Osteoblast (primary cell): ENCODE measurements at regions not wholly inside any gene's neighbourhood (a gene's known extent, or its start where the extent isn't known, plus 50 kb on each side); places are given as distances from the start of the nearest gene placed in this dataset.

Experiments
- DNase-seq: peaks from one replicate; pipeline ENCODE4 v3.0.0; 2011; ENCODE audit warnings: low spot score, mixed read lengths; ENCODE audit not compliant: insufficient read length; ENCODE audit errors: missing footprints
- H2AFZ ChIP-seq: 2 replicates; pipeline ENCODE4 v1.6.0; 2011; ENCODE audit warnings: mild to moderate bottlenecking, low read length
- H3K27ac ChIP-seq: 2 replicates; pipeline ENCODE4 v1.5.1; 2011; ENCODE audit warnings: mild to moderate bottlenecking, low read depth, low read length, moderate library complexity
- H3K27me3 ChIP-seq: 2 replicates; pipeline ENCODE4 v1.6.0; 2012; ENCODE audit warnings: mild to moderate bottlenecking, control low read depth, inconsistent platforms, low read length, moderate library complexity; ENCODE audit not compliant: insufficient read depth
- H3K36me3 ChIP-seq: 2 replicates; pipeline ENCODE4 v1.5.1; 2011; ENCODE audit warnings: mild to moderate bottlenecking, low read length, control low read depth, moderate library complexity; ENCODE audit not compliant: insufficient read depth
- H3K4me1 ChIP-seq: 2 replicates; pipeline ENCODE4 v1.5.1; 2011; ENCODE audit warnings: mild to moderate bottlenecking, low read length, control low read depth, moderate library complexity; ENCODE audit not compliant: insufficient read depth
- H3K4me2 ChIP-seq: 2 replicates; pipeline ENCODE4 v1.6.0; 2011; ENCODE audit warnings: mild to moderate bottlenecking, low read length; ENCODE audit not compliant: insufficient read depth
- H3K4me3 ChIP-seq: fragments of 200-600 bp; sonication (generic); 3 replicates; pipeline ENCODE4 v1.5.1; 2012; ENCODE audit warnings: mild to moderate bottlenecking, low read length, inconsistent platforms; ENCODE audit not compliant: insufficient read depth
- H3K79me2 ChIP-seq: 2 replicates; pipeline ENCODE4 v1.6.0; 2012; ENCODE audit warnings: mild to moderate bottlenecking, low read length, control low read depth, inconsistent platforms; ENCODE audit not compliant: insufficient read depth
- H3K9me3 ChIP-seq: 2 replicates; pipeline ENCODE4 v1.5.1; 2011; ENCODE audit warnings: low read depth, low read length, control low read depth
- H4K20me1 ChIP-seq: 2 replicates; pipeline ENCODE4 v1.6.0; 2012; ENCODE audit warnings: mild to moderate bottlenecking, low read length, control low read depth; ENCODE audit not compliant: insufficient read depth
- CTCF ChIP-seq: IDR thresholded peaks from 2 replicates; pipeline ENCODE4 v1.5.1; 2011; ENCODE audit warnings: mild to moderate bottlenecking, low read depth, low read length, moderate library complexity; ENCODE audit errors: extremely low read depth

GRCh38 chr5:174336479-174336878 is 291.0 kb downstream of the NSG2 start:
- H3K36me3 ChIP-seq, result no peaks in the 10 kb centered on the region
- no peaks in the 10 kb centered on the region for H3K9me3 ChIP-seq
- H2AFZ ChIP-seq, result no peak overlapping the region
- no peaks in the 10 kb centered on the region for H4K20me1 ChIP-seq
- no peak for DNase-seq
- no peak overlapping the region for H3K4me2 ChIP-seq
- TF ChIP-seq CTCF, result no peak
- no peaks in the 10 kb centered on the region for H3K27me3 ChIP-seq
- H3K4me1 ChIP-seq, result no peaks in the 10 kb centered on the region
- no peaks in the 10 kb centered on the region for H3K79me2 ChIP-seq
- H3K4me3 ChIP-seq, result no peak overlapping the region
- no peak overlapping the region for H3K27ac ChIP-seq

- no peaks in the 10 kb centered on the region for H3K27me3 ChIP-seq
- no peak for TF ChIP-seq CTCF
- H4K20me1 ChIP-seq, result no peaks in the 10 kb centered on the region
- no peak overlapping the region for H3K4me2 ChIP-seq
- H2AFZ ChIP-seq, result no peak overlapping the region
- no peaks in the 10 kb centered on the region for H3K79me2 ChIP-seq
- no peaks in the 10 kb centered on the region for H3K36me3 ChIP-seq
- H3K27ac ChIP-seq, result no peak overlapping the region
- no peaks in the 10 kb centered on the region for H3K9me3 ChIP-seq
- H3K4me3 ChIP-seq, result no peak overlapping the region
- DNase-seq, result no peak
- no peaks in the 10 kb centered on the region for H3K4me1 ChIP-seq
Observed at GRCh38 chr5:174337276-174338184, 292.0 kb downstream of the NSG2 start.

GRCh38 chr5:174338185-174339010 is 292.9 kb downstream of the NSG2 start:
- H3K36me3 ChIP-seq, result no peaks in the 10 kb centered on the region
- no peaks in the 10 kb centered on the region for H4K20me1 ChIP-seq
- no peak overlapping the region for H2AFZ ChIP-seq
- no peaks in the 10 kb centered on the region for H3K4me1 ChIP-seq
- H3K4me3 ChIP-seq, result no peak overlapping the region
- H3K4me2 ChIP-seq, result no peak overlapping the region
- DNase-seq, result peak; percentile 75
- no peaks in the 10 kb centered on the region for H3K9me3 ChIP-seq
- TF ChIP-seq CTCF, result no peak
- H3K27me3 ChIP-seq, result no peaks in the 10 kb centered on the region
- H3K79me2 ChIP-seq, result no peaks in the 10 kb centered on the region
- H3K27ac ChIP-seq, result no peak overlapping the region

- Histone ChIP-seq H3K4me3 (no peak overlapping the region), H2AFZ (no peak overlapping the region), H3K36me3 (no peaks in the 10 kb centered on the region), H3K27ac (no peak overlapping the region), H3K79me2 (no peaks in the 10 kb centered on the region), H3K4me1 (no peaks in the 10 kb centered on the region), H3K4me2 (no peak overlapping the region), H3K9me3 (no peaks in the 10 kb centered on the region), H4K20me1 (no peaks in the 10 kb centered on the region), H3K27me3 (no peaks in the 10 kb centered on the region)
- no peak for TF ChIP-seq CTCF
- no peak for DNase-seq
Observed at GRCh38 chr5:174339130-174339529, 293.6 kb downstream of the NSG2 start.
